Smooth muscle cell (in vitro differentiated cells): ENCODE measurements at regions not wholly inside any gene's neighbourhood (a gene's known extent, or its start where the extent isn't known, plus 50 kb on each side); places are given as distances from the start of the nearest gene placed in this dataset.

Source experiments
- DNase-seq: peaks from one replicate; lab custom pipeline; 2025; ENCODE audit not compliant: unreplicated experiment; lab: John Stamatoyannopoulos, UW
- H2AFZ ChIP-seq: fragments of 200-600 bp; sonication (generic); 2 replicates; pipeline ENCODE4 v1.6.0; 2016; ENCODE audit warnings: antibody characterized with exemption, low read depth, mild to moderate bottlenecking
- H3F3A ChIP-seq: fragments of 200-600 bp; sonication (generic); 2 replicates; pipeline ENCODE4 v1.6.0; 2017; ENCODE audit warnings: antibody characterized with exemption, low read depth
- H3K27ac ChIP-seq: fragments of 200-600 bp; sonication (generic); 2 replicates; pipeline ENCODE4 v1.5.1; 2016; ENCODE audit warnings: low read depth, mild to moderate bottlenecking
- H3K27me3 ChIP-seq: fragments of 200-600 bp; sonication (generic); 2 replicates; pipeline ENCODE4 v1.6.1; 2016; ENCODE audit warnings: low read depth, mild to moderate bottlenecking
- H3K36me3 ChIP-seq: fragments of 200-600 bp; sonication (generic); 2 replicates; pipeline ENCODE4 v1.5.1; 2016; ENCODE audit warnings: low read depth
- H3K4me1 ChIP-seq: fragments of 200-600 bp; sonication (generic); 2 replicates; pipeline ENCODE4 v1.5.1; 2016; ENCODE audit warnings: low read depth
- H3K4me2 ChIP-seq: fragments of 200-600 bp; sonication (generic); 2 replicates; pipeline ENCODE4 v1.6.0; 2016; ENCODE audit warnings: mild to moderate bottlenecking
- H3K4me3 ChIP-seq: fragments of 200-600 bp; sonication (generic); 2 replicates; pipeline ENCODE4 v1.5.1; 2016; ENCODE audit warnings: mild to moderate bottlenecking
- H3K79me2 ChIP-seq: fragments of 200-600 bp; sonication (generic); 2 replicates; pipeline ENCODE4 v1.6.0; 2016; ENCODE audit warnings: low read depth, mild to moderate bottlenecking
- H3K9ac ChIP-seq: fragments of 200-600 bp; sonication (generic); 2 replicates; pipeline ENCODE4 v1.6.0; 2016; ENCODE audit warnings: low read depth
- H3K9me3 ChIP-seq: fragments of 200-600 bp; sonication (generic); replicated peaks from 2 replicates; pipeline ENCODE4 v1.5.1; 2016; ENCODE audit warnings: low read depth
- H4K20me1 ChIP-seq: fragments of 200-600 bp; sonication (generic); 2 replicates; pipeline ENCODE4 v1.6.0; 2016; ENCODE audit warnings: low read depth
- CTCF ChIP-seq: fragments of 200-600 bp; sonication (generic); IDR thresholded peaks from 2 replicates; pipeline ENCODE4 v1.5.1; 2017; ENCODE audit warnings: borderline replicate concordance, mild to moderate bottlenecking, antibody characterized with exemption; ENCODE audit not compliant: insufficient read depth, poor library complexity, severe bottlenecking
- WGBS: methylation state at CpG from one replicate; pipeline ENCODE4 v1.1.7; 2016; ENCODE audit warnings: low lambda C conversion rate; 5-methylcytosine and 5-hydroxymethylcytosine counted together

GRCh38 chr3:144296808-144297207 is 325.2 kb downstream of the DIPK2A start:
- no peak overlapping the region for H3K4me3 ChIP-seq
- H3K27ac ChIP-seq = no peak overlapping the region
- no peak for DNase-seq
- H3K9me3 ChIP-seq = no peaks in the 10 kb centered on the region
- no peaks in the 10 kb centered on the region for H4K20me1 ChIP-seq
- peaks cover 8% of the 10 kb centered on the region for H3K4me1 ChIP-seq
- no peaks in the 10 kb centered on the region for H3F3A ChIP-seq
- H3K27me3 ChIP-seq = no peaks in the 10 kb centered on the region
- H3K9ac ChIP-seq = no peak overlapping the region
- no peak for TF ChIP-seq CTCF
- no peaks in the 10 kb centered on the region for H3K36me3 ChIP-seq
- H3K4me2 ChIP-seq = no peak overlapping the region
- no peaks in the 10 kb centered on the region for H3K79me2 ChIP-seq
- H2AFZ ChIP-seq = no peak overlapping the region

GRCh38 chr3:144301863-144302262 is 330.2 kb downstream of the DIPK2A start:
- DNase-seq = no peak
- Histone ChIP-seq H3F3A (no peaks in the 10 kb centered on the region), H3K4me3 (no peak overlapping the region), H3K27me3 (no peaks in the 10 kb centered on the region), H3K4me2 (no peak overlapping the region), H3K27ac (no peak overlapping the region), H3K4me1 (no peaks in the 10 kb centered on the region), H3K9ac (no peak overlapping the region), H3K79me2 (no peaks in the 10 kb centered on the region), H3K36me3 (no peaks in the 10 kb centered on the region), H2AFZ (no peak overlapping the region), H3K9me3 (no peaks in the 10 kb centered on the region), H4K20me1 (no peaks in the 10 kb centered on the region)
- no peak for TF ChIP-seq CTCF
- WGBS = 96% methylated on average over 1 of the region's 1 CpG

GRCh38 chr3:144307951-144308350 is 336.3 kb downstream of the DIPK2A start:
- 46% methylated on average over 3 of the region's 3 CpGs for WGBS
- Histone ChIP-seq H3F3A (no peaks in the 10 kb centered on the region), H4K20me1 (no peaks in the 10 kb centered on the region), H3K4me3 (no peak overlapping the region), H3K4me1 (no peaks in the 10 kb centered on the region), H3K79me2 (no peaks in the 10 kb centered on the region), H3K27ac (peak overlapping the region; percentile 39), H2AFZ (peak overlapping the region; percentile 14), H3K9ac (no peak overlapping the region), H3K27me3 (no peaks in the 10 kb centered on the region), H3K9me3 (no peaks in the 10 kb centered on the region), H3K36me3 (no peaks in the 10 kb centered on the region), H3K4me2 (peak overlapping the region; percentile 60)
- no peak for DNase-seq
- no peak for TF ChIP-seq CTCF

GRCh38 chr3:144308396-144308795 is 336.8 kb downstream of the DIPK2A start:
- no peak for TF ChIP-seq CTCF
- Histone ChIP-seq H3F3A (no peaks in the 10 kb centered on the region), H2AFZ (peak overlapping the region; percentile 14), H3K27me3 (no peaks in the 10 kb centered on the region), H3K4me1 (no peaks in the 10 kb centered on the region), H3K9ac (no peak overlapping the region), H3K9me3 (no peaks in the 10 kb centered on the region), H3K79me2 (no peaks in the 10 kb centered on the region), H3K4me3 (no peak overlapping the region), H3K4me2 (peak overlapping the region; percentile 60), H3K36me3 (no peaks in the 10 kb centered on the region), H4K20me1 (no peaks in the 10 kb centered on the region), H3K27ac (peak overlapping the region; percentile 39)
- WGBS = 39% methylated on average over 3 of the region's 3 CpGs
- no peak for DNase-seq
